HAP-1 (cell line): ENCODE measurements at regions not wholly inside any gene's neighbourhood (a gene's known extent, or its start where the extent isn't known, plus 50 kb on each side); places are given as distances from the start of the nearest gene placed in this dataset.
"Not testable (repeated sequence)": the region's sequence is repeated elsewhere in the genome, so short reads cannot be mapped to it uniquely, and the experiment has no call there.

Source experiments
- DNase-seq, 2 experiments: peaks; one replicate each; pipeline ENCODE4 v3.0.0-alpha.2; 2016 to 2020; ENCODE audit warnings: low spot score in 2 of 2
- H3K27me3 ChIP-seq: fragments of 250-450 bp; sonication (Bioruptor Pico); 2 replicates; pipeline ENCODE4 v1.5.1; 2020; ENCODE audit warnings: low read depth, mild to moderate bottlenecking, moderate library complexity
- H3K36me3 ChIP-seq: fragments of 250-450 bp; sonication (Bioruptor Pico); replicated peaks from 2 replicates; pipeline ENCODE4 v1.5.1; 2020; ENCODE audit warnings: mild to moderate bottlenecking
- H3K4me1 ChIP-seq: fragments of 250-450 bp; sonication (Bioruptor Pico); 2 replicates; pipeline ENCODE4 v1.5.1; 2020; ENCODE audit warnings: mild to moderate bottlenecking
- H3K4me3 ChIP-seq: fragments of 250-450 bp; sonication (Bioruptor Pico); 2 replicates; pipeline ENCODE4 v1.5.1; 2020; ENCODE audit warnings: mild to moderate bottlenecking, moderate library complexity
- H3K9me3 ChIP-seq: fragments of 250-450 bp; sonication (Bioruptor Pico); 2 replicates; pipeline ENCODE4 v1.5.1; 2020; ENCODE audit warnings: mild to moderate bottlenecking, moderate library complexity
- in situ Hi-C: fragments of 300-500 bp; cut with MboI; formaldehyde crosslinking; loops from 3 replicates; pipeline ENCODE4 v1.14.3; 2020; ENCODE audit warnings: low sequenced_read_pairs, inconsistent platforms, mixed read lengths

GRCh38 chr15:77897113-77897895, 180.2 kb downstream of the TBC1D2B start:
- DNase-seq, H3K4me1 ChIP-seq, in situ Hi-C loops, H3K4me3 ChIP-seq, H3K27me3 ChIP-seq, H3K9me3 ChIP-seq, H3K36me3 ChIP-seq: not testable (repeated sequence)

DNA sequence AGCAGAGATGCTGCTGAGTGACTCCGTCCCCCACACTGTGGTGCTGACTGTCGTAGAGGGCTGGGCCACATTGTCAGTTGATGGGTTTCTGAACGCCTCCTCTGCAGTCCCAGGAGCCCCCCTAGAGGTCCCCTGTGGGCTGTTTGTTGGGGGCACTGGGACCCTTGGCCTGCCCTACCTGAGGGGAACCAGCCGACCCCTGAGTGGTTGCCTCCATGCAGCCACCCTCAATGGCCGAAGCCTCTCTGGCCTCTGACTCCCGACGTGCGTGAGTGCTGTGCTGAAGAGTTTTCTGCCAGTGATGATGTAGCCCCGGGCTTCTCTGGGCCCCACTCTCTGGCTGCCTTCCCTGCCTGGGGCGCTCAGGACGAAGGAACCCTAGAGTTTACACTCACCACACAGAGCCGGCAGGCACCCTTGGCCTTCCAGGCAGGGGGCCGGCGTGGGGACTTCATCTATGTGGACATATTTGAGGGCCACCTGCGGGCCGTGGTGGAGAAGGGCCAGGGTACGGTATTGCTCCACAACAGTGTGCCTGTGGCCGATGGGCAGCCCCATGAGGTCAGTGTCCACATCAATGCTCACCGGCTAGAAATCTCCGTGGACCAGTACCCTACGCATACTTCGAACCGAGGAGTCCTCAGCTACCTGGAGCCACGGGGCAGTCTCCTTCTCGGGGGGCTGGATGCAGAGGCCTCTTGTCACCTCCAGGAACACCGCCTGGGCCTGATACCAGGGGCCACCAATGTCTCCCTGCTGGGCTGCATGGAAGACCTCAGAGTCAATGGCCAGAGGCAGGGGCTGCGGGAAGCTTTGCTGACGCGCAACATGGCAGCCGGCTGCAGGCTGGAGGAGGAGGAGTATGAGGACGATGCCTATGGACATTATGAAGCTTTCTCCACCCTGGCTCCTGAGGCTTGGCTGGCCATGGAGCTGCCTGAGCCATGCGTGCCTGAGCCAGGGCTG, 181.1 kb downstream of the TBC1D2B start:
- DNase-seq, H3K4me3 ChIP-seq, in situ Hi-C loops, H3K27me3 ChIP-seq, H3K9me3 ChIP-seq, H3K36me3 ChIP-seq, H3K4me1 ChIP-seq: not testable (repeated sequence)

DNA sequence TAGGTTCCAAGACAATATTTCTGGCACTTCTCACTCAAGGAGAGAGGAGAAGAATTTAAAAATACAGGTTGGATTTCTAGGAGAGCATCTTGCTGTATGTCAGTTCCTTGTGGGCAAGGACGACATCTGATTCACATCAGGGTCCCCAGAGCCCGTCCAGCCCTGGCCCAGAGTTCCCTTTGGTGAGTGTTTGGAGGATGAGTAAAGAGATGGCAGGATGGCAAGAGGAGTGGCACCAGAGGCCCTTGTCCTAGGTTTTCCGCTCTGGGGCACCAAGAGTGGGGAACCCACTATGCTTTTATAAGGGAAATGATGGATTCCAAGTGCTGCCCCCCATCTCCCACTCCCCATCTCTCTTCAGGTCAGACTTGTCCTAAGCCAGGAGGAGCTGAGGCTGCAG, 181.8 kb downstream of the TBC1D2B start:
- in situ Hi-C loops: no loop called here
- Histone ChIP-seq H3K4me1 (no peaks in the 10 kb centered on the region), H3K9me3 (no peaks in the 10 kb centered on the region), H3K4me3 (no peak overlapping the region), H3K27me3 (no peaks in the 10 kb centered on the region), H3K36me3 (no peaks in the 10 kb centered on the region)
- DNase-seq: no peak

DNA sequence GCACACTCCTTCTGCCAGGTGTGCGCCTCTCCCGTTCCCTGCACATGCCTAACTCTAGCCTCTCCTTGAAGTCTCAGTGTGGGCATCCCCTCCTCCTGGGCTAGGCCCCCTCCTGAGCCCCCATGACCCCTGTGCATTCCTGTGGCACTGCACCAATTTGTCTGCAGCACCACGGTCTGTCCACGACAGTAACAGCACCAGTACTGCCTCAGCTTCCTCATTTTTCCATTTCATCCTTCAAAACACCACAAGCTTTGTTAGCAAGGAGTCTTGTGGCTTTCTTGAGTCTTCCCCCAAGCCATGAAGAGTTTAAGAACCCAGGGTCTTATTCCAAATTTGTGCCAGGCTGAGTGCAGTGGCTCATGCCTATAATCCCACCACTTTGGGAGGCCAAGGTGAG, 182.4 kb downstream of the TBC1D2B start:
- DNase-seq, H3K27me3 ChIP-seq, H3K4me1 ChIP-seq, H3K4me3 ChIP-seq, in situ Hi-C loops, H3K36me3 ChIP-seq, H3K9me3 ChIP-seq: not testable (repeated sequence)

GRCh38 chr15:77893671-77894640, 183.6 kb downstream of the TBC1D2B start:
- H3K4me3 ChIP-seq, H3K4me1 ChIP-seq, in situ Hi-C loops: not testable (repeated sequence)

DNA sequence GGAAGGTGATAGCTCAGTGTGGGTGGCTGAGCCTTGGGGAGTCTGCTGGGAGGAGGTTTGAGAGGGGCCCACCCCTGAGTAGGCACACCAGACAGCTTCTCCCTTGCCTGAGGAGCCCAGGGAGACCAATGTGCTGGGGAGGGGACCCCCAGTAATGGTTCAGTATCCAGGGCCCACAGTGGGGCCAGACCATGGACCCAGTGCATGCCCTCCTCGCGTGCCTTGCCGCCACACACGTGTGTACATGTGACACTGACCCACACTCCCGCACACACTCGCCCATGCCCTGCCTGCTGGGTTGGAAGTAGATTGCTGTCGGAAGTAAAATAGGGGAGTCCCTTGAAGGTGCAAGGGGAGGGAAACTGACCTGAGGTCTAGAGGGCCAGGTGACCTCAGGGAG, 184.3 kb downstream of the TBC1D2B start:
- H3K36me3 ChIP-seq, DNase-seq, H3K4me1 ChIP-seq, H3K9me3 ChIP-seq, in situ Hi-C loops, H3K4me3 ChIP-seq, H3K27me3 ChIP-seq: not testable (repeated sequence)

More at GRCh38 chr15:77893671-77894640, 183.6 kb downstream of the TBC1D2B start:
- H3K9me3 ChIP-seq, H3K36me3 ChIP-seq, DNase-seq, H3K27me3 ChIP-seq: not testable (repeated sequence)

DNA sequence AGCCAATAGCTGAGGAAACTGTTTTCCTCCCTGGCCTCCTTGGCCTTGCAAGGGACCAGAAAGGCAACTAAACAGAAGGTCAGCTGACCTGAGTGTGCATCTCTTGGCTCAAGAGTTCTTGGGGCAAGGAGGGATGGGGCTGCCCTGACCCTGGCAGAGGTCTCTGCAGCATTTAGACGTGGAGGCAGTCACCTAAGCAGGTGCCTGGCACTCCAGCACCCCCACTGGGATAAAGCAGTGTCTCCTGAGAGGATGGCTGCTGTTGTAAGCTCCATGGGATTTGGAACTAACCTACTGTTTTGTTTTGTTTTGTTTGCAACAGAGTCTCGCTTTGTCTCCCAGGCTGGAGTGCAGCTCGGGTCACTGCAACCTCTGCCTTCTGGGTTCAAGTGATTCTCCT, 185.2 kb downstream of the TBC1D2B start:
- Histone ChIP-seq H3K4me1 (no peaks in the 10 kb centered on the region), H3K27me3 (no peaks in the 10 kb centered on the region), H3K4me3 (no peak overlapping the region), H3K36me3 (no peaks in the 10 kb centered on the region), H3K9me3 (no peaks in the 10 kb centered on the region)
- DNase-seq: no peak
- in situ Hi-C loops: no loop called here

DNA sequence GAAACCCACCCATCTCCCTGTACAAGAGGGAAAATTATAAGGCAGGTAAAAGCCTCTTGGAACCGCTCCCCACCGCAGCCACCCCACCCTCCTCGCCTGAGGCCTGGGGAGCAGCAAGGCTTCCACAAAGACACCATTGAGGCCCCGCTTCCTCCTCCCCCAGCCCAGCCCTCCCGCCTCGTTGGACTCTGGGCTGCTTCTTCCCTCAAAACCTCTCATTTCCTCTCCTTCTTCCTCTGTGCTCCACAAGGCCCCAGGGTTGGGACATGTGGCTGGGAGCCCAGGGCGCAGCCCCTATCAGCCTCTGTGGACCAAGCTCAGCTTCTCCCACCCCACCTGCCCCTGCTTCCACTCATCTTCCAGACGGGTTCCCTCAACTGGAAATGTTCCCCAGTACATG, 185.6 kb downstream of the TBC1D2B start:
- H3K27me3 ChIP-seq, H3K9me3 ChIP-seq, H3K4me1 ChIP-seq, DNase-seq, H3K4me3 ChIP-seq, H3K36me3 ChIP-seq, in situ Hi-C loops: not testable (repeated sequence)

DNA sequence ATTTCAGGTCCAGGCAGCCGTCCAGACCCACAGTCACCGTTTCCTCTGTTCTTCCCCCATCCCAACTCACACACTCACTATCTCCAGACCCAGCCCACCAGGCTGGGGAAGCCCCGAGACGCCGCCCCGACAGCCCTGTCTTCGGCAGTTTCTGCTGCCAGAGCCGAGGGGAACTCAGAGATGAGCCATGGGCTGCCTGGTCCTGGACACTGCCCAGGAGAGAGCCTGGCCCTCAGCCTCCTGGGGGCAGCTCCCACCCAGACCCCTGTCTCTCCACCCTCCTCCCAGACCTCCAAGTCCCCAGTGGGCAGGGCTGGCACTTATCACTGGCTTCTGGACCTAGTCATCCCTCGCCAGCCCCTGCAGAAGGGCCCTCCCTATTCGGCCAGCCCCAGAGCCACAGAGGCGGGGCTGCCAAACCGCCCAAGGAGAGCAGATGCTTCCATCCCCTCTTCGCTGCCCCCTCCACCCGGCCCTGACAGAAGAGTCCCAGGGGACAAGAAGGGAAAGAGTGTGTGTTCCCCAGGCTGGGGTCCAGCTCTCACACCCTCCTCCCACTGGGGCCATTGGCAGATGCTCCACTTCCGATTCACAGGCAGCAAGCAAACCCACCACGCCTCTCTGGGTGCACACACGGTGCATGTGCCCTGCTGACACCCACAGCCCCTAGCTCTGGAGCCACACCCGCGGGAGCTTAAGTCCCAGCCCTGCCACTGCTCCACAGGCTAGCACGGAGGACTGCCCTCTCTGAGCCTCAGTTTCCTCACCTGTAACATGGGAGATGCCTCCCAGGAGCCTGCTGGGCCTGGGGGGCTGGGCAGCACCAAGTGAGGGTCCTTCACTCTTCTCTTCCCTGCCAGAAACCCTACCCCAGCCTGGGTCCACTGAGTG, 186.4 kb downstream of the TBC1D2B start:
- DNase-seq, H3K27me3 ChIP-seq, H3K4me3 ChIP-seq, in situ Hi-C loops, H3K4me1 ChIP-seq, H3K9me3 ChIP-seq, H3K36me3 ChIP-seq: not testable (repeated sequence)

DNA sequence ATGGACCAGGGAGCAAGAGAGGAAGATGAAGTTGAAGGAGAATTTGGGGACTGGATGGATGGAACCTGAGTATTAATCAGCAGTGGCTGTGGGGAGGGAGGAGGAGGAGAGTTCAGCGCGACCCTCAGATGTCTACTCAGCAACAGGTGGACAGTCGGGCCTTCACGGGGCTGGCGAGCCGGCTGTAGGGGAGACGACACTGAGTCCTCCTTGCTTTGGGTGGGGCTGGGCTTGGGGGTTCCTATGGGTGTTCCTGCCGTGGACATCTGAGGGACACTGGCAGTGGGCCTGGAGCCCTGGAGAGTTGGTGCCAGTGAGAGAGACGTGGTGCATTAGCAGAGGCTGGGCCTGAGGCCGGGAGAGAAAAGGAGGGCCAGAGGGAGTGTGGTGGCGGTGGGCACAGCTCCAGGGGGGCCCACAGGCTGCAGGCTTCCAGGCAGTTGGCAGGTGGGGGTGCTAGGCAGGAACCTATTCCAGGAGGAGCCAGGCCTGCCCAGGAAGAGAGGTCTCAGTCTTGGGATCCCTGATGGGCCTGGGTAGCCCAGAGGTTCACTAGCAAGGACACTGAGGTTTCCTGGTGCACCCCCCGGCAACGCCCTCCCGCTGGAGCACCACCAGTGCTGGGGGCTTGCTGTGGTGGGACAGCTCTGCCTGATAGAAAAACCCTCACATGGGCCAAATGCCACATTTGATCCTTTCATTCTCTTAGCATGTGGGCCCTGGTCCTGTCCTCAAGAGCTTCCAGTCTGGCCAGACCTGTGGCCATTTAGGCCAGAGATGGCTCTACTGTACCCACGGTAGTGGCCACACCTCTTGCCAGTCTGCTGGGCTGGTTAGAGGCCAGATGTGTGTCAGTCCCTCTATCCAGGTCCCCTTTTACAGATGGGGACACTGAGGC, 187.4 kb downstream of the TBC1D2B start:
- H3K27me3 ChIP-seq, DNase-seq, H3K9me3 ChIP-seq, H3K4me3 ChIP-seq, in situ Hi-C loops, H3K36me3 ChIP-seq, H3K4me1 ChIP-seq: not testable (repeated sequence)

DNA sequence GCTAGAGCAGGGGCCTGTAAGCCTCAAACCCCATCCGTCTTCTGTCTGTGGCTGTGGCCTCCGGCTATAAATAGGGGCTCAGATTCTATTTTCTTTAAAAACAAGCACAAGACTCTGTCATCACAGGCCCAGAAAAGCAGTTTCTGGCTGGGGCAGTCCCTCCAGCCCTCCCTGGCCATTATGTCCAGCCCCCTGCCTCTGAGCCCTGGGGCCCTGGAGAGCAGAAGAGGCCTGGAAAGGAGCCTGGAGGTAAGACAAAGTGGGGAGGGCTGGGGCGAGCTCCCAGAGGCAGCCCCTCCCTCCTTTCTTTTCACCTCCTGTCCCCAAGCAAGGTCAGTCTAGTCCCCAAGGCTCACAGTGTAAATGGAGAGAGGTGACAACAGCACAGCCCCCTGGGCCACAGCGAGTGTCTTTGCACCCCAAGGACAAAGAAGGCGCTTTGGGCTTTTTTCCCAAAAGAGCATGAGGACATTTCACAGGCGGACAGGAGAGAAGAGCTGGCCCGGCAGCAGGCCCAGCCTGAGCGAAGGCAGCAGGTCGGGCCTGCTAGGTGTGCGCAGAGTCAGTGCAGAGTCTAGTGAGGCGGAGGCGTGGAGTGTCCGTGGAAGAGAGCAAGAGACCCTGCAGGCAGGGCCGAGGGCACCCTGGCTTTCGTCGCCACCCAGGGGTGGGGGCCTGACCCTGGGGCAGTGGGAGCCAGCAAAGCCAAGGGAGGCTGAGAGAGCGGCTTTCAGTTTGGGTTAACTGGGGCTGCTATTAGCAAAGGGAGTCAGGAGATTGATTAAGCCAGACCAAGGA, 188.3 kb downstream of the TBC1D2B start:
- H3K27me3 ChIP-seq: no peaks in the 10 kb centered on the region
- in situ Hi-C loops: no loop called here
- no peaks in the 10 kb centered on the region for H3K36me3 ChIP-seq
- H3K4me1 ChIP-seq: no peaks in the 10 kb centered on the region
- H3K4me3 ChIP-seq: no peak overlapping the region
- H3K9me3 ChIP-seq: no peaks in the 10 kb centered on the region
- no peak for DNase-seq
